GM23338 (cell line): ENCODE measurements at regions not wholly inside any gene's neighbourhood (a gene's known extent, or its start where the extent isn't known, plus 50 kb on each side); places are given as distances from the start of the nearest gene placed in this dataset.

ENCODE experiments used
- ATAC-seq: fragments of 200-7000 bp; cut with Tn5 transposase; 3 replicates; pipeline ENCODE4 v1.9.1; 2020
- DNase-seq: peaks from one replicate; pipeline ENCODE4 v3.0.0-alpha.2; 2015; ENCODE audit warnings: low spot score
- H2AFZ ChIP-seq: fragments of 200-600 bp; sonication (generic); 2 replicates; pipeline ENCODE4 v1.8.0; 2016; ENCODE audit warnings: antibody characterized with exemption, mild to moderate bottlenecking, moderate library complexity
- H3F3A ChIP-seq: fragments of 200-600 bp; sonication (generic); replicated peaks from 2 replicates; pipeline ENCODE4 v1.8.0; 2017; ENCODE audit warnings: antibody characterized with exemption, mixed run types, low read depth
- H3K27ac ChIP-seq: fragments of 200-600 bp; sonication (generic); 2 replicates; pipeline ENCODE4 v1.6.1; 2016; ENCODE audit warnings: low read depth
- H3K27me3 ChIP-seq: fragments of 200-600 bp; sonication (generic); 2 replicates; pipeline ENCODE4 v1.8.0; 2016; ENCODE audit warnings: mild to moderate bottlenecking, mixed run types, moderate library complexity; ENCODE audit not compliant: insufficient read depth
- H3K36me3 ChIP-seq: fragments of 200-600 bp; sonication (generic); 2 replicates; pipeline ENCODE4 v1.8.0; 2016; ENCODE audit warnings: mild to moderate bottlenecking; ENCODE audit not compliant: insufficient read depth
- H3K4me1 ChIP-seq: fragments of 200-600 bp; sonication (generic); 2 replicates; pipeline ENCODE4 v1.8.0; 2016; ENCODE audit warnings: mild to moderate bottlenecking, moderate library complexity; ENCODE audit not compliant: insufficient read depth
- H3K4me2 ChIP-seq: fragments of 200-600 bp; sonication (generic); 2 replicates; pipeline ENCODE4 v1.7.1; 2017; ENCODE audit warnings: mixed run types
- H3K4me3 ChIP-seq: fragments of 200-600 bp; sonication (generic); 2 replicates; pipeline ENCODE4 v1.6.1; 2016; ENCODE audit warnings: mixed run types
- H3K79me2 ChIP-seq: fragments of 200-600 bp; sonication (generic); replicated peaks from 2 replicates; pipeline ENCODE4 v1.8.0; 2017; ENCODE audit warnings: mild to moderate bottlenecking; ENCODE audit not compliant: insufficient read depth
- H3K9me2 ChIP-seq: fragments of 200-600 bp; sonication (generic); 2 replicates; pipeline ENCODE4 v1.8.0; 2017; ENCODE audit not compliant: insufficient read depth
- H4K20me1 ChIP-seq: fragments of 200-600 bp; sonication (generic); replicated peaks from 2 replicates; pipeline ENCODE4 v1.8.0; 2017; ENCODE audit warnings: mild to moderate bottlenecking; ENCODE audit not compliant: insufficient read depth
- H3K27ac Mint-ChIP-seq: 2 replicates; pipeline ENCODE4 v1.8.0; 2020; ENCODE audit warnings: inconsistent platforms, mild to moderate bottlenecking, moderate library complexity, mixed read lengths
- H3K27me3 Mint-ChIP-seq: 3 replicates; pipeline ENCODE4 v1.8.0; 2022; ENCODE audit warnings: low read depth, mild to moderate bottlenecking, moderate library complexity, mixed read lengths, inconsistent platforms; ENCODE audit not compliant: insufficient read depth, poor library complexity
- H3K36me3 Mint-ChIP-seq: 3 replicates; pipeline ENCODE4 v1.8.0; 2021; ENCODE audit warnings: low read depth, mild to moderate bottlenecking, inconsistent platforms, moderate library complexity, mixed read lengths
- H3K4me1 Mint-ChIP-seq: 3 replicates; pipeline ENCODE4 v1.8.0; 2020; ENCODE audit warnings: mild to moderate bottlenecking, inconsistent platforms, mixed read lengths
- H3K4me3 Mint-ChIP-seq: 3 replicates; pipeline ENCODE4 v1.8.0; 2021; ENCODE audit warnings: moderate library complexity, mild to moderate bottlenecking, inconsistent platforms, mixed read lengths
- H3K9me3 Mint-ChIP-seq: 3 replicates; pipeline ENCODE4 v1.8.0; 2020; ENCODE audit warnings: moderate library complexity, mild to moderate bottlenecking, inconsistent platforms, mixed read lengths
- CREB1 ChIP-seq: fragments of 250-450 bp; sonication (Bioruptor Pico); IDR thresholded peaks from 2 replicates; pipeline ENCODE4 v1.5.0; 2020; ENCODE audit warnings: low read depth, mild to moderate bottlenecking, moderate library complexity
- CTCF ChIP-seq, 2 experiments: fragments of 200-600 bp in 1 of 2; sonication (generic) in 1 of 2; conservative IDR thresholded peaks; 2 replicates each; pipeline versions ENCODE4 v1.5.1 to v1.6.1; 2016 to 2017; ENCODE audit warnings: antibody characterized with exemption in 2 of 2, low read depth in 2 of 2, mild to moderate bottlenecking in 2 of 2, moderate library complexity in 1 of 2
- ETS1 ChIP-seq: IDR thresholded peaks from 2 replicates; pipeline ENCODE4 v1.6.1; 2016; ENCODE audit warnings: antibody characterized with exemption
- EZH2 ChIP-seq: fragments of 200-600 bp; sonication (generic); IDR thresholded peaks from one replicate; pipeline ENCODE4 v1.8.0; 2017; ENCODE audit warnings: antibody characterized with exemption, mild to moderate bottlenecking, low read depth; ENCODE audit not compliant: unreplicated experiment
- JUNB ChIP-seq: IDR thresholded peaks from one replicate; pipeline ENCODE4 v1.6.1; 2016; ENCODE audit warnings: antibody characterized with exemption; ENCODE audit not compliant: unreplicated experiment
- NANOG ChIP-seq: IDR thresholded peaks from 2 replicates; pipeline ENCODE4 v1.6.1; 2016; ENCODE audit warnings: antibody characterized with exemption, borderline replicate concordance
- REST ChIP-seq: IDR thresholded peaks from one replicate; pipeline ENCODE4 v1.6.1; 2018; ENCODE audit warnings: antibody characterized with exemption; ENCODE audit not compliant: unreplicated experiment
- STAT1 ChIP-seq: IDR thresholded peaks from one replicate; pipeline ENCODE4 v1.6.1; 2016; ENCODE audit warnings: antibody characterized with exemption; ENCODE audit not compliant: unreplicated experiment
- ZNF114 ChIP-seq: fragments of 250-450 bp; sonication (Bioruptor Pico); IDR thresholded peaks from 2 replicates; pipeline ENCODE4 v1.5.0; 2020; ENCODE audit warnings: mild to moderate bottlenecking, moderate library complexity
- ZNF331 ChIP-seq: fragments of 250-450 bp; sonication (Bioruptor Pico); IDR thresholded peaks from 2 replicates; pipeline ENCODE4 v1.5.0; 2020; ENCODE audit warnings: low read depth, mild to moderate bottlenecking, moderate library complexity
- ZNF462 ChIP-seq: fragments of 250-450 bp; sonication (Bioruptor Pico); IDR thresholded peaks from 2 replicates; pipeline ENCODE4 v1.5.0; 2020; ENCODE audit warnings: mild to moderate bottlenecking, moderate library complexity

GRCh38 chr7:52184006-52184703, 851.3 kb upstream of the POM121L12 start (continued):
- no peak for TF ChIP-seq ETS1

GRCh38 chr7:52179934-52180333, 855.5 kb upstream of the POM121L12 start:
- Mint-ChIP-seq H3K4me1 (no peaks in the 10 kb centered on the region), H3K27me3 (peaks cover 2% of the 10 kb centered on the region), H3K4me3 (no peak overlapping the region), H3K9me3 (peaks cover 16% of the 10 kb centered on the region), H3K27ac (no peak overlapping the region), H3K36me3 (peaks cover 16% of the 10 kb centered on the region)
- no peaks in the 10 kb centered on the region for H4K20me1 ChIP-seq
- peaks cover 12% of the 10 kb centered on the region; the same call in 1 of the 2 replicates for H3K9me2 ChIP-seq
- H3F3A ChIP-seq = no peaks in the 10 kb centered on the region
- no peak overlapping the region for H3K4me2 ChIP-seq
- no peak for DNase-seq
- H3K4me3 ChIP-seq = no peak overlapping the region
- H3K79me2 ChIP-seq = no peaks in the 10 kb centered on the region
- H3K36me3 ChIP-seq = peaks cover 6% of the 10 kb centered on the region; the same call in 1 of the 2 replicates
- no peak for ATAC-seq
- H3K27me3 ChIP-seq = no peaks in the 10 kb centered on the region
- H3K4me1 ChIP-seq = no peaks in the 10 kb centered on the region
- H2AFZ ChIP-seq = no peak overlapping the region
- H3K27ac ChIP-seq = no peak overlapping the region
- TF ChIP-seq CTCF (conservative IDR thresholded peaks at IDR 0.05; ENCODE audit: low read depth in 2 of 2) (no peak), EZH2 (no peak), NANOG (no peak), CREB1 (no peak), ZNF462 (CRISPR knock-in tag) (no peak), ZNF331 (CRISPR knock-in tag) (no peak), STAT1 (no peak), JUNB (no peak), REST (no peak), ZNF114 (CRISPR knock-in tag) (no peak), ETS1 (no peak)
